Fibroblast of pulmonary artery (primary cell): ENCODE measurements at regions not wholly inside any gene's neighbourhood (a gene's known extent, or its start where the extent isn't known, plus 50 kb on each side); places are given as distances from the start of the nearest gene placed in this dataset.

Experiments used
- DNase-seq: peaks from one replicate; pipeline ENCODE4 v3.0.0-alpha.2; 2010; ENCODE audit warnings: low read depth
- H3K4me3 ChIP-seq: replicated peaks from 2 replicates; pipeline ENCODE4 v1.5.1; 2011; ENCODE audit warnings: low read depth, mild to moderate bottlenecking, control low read depth, low read length, moderate library complexity
- CTCF ChIP-seq: IDR thresholded peaks from 2 replicates; pipeline ENCODE4 v1.5.1; 2011; ENCODE audit warnings: mild to moderate bottlenecking, control low read depth, low read length, inconsistent platforms; ENCODE audit errors: missing control alignments

GRCh38 chr10:29389935-29390334 is 101.1 kb downstream of the LYZL1 start:
- DNase-seq, result no peak
- no peak overlapping the region for H3K4me3 ChIP-seq
- TF ChIP-seq CTCF, result no peak

- no peak overlapping the region for H3K4me3 ChIP-seq
- peak; percentile 93 for TF ChIP-seq CTCF
- peak; percentile 55 for DNase-seq
Measured at GRCh38 chr10:29392376-29393021, 103.6 kb downstream of the LYZL1 start.

GRCh38 chr10:29394321-29394932 is 105.6 kb downstream of the LYZL1 start:
- TF ChIP-seq CTCF, result no peak
- H3K4me3 ChIP-seq, result no peak overlapping the region

GRCh38 chr10:29395409-29395808 is 106.5 kb downstream of the LYZL1 start:
- H3K4me3 ChIP-seq, result no peak overlapping the region
- TF ChIP-seq CTCF, result no peak
- no peak for DNase-seq

More at GRCh38 chr10:29394321-29394932, 105.6 kb downstream of the LYZL1 start:
- no peak for DNase-seq

- DNase-seq, result no peak
- TF ChIP-seq CTCF, result no peak
Measured at GRCh38 chr10:29397221-29397620, 108.4 kb downstream of the LYZL1 start.

GRCh38 chr10:29403208-29403607 is 114.3 kb downstream of the LYZL1 start:
- TF ChIP-seq CTCF, result no peak
- H3K4me3 ChIP-seq, result no peak overlapping the region
- no peak for DNase-seq

More at GRCh38 chr10:29397221-29397620, 108.4 kb downstream of the LYZL1 start:
- no peak overlapping the region for H3K4me3 ChIP-seq
